ENCODE measurements at regions not wholly inside any gene's neighbourhood (a gene's known extent, or its start where the extent isn't known, plus 50 kb on each side); places are given as distances from the start of the nearest gene placed in this dataset.
"Not testable (repeated sequence)": the region's sequence is repeated elsewhere in the genome, so short reads cannot be mapped to it uniquely, and the experiment has no call there.

DNA sequence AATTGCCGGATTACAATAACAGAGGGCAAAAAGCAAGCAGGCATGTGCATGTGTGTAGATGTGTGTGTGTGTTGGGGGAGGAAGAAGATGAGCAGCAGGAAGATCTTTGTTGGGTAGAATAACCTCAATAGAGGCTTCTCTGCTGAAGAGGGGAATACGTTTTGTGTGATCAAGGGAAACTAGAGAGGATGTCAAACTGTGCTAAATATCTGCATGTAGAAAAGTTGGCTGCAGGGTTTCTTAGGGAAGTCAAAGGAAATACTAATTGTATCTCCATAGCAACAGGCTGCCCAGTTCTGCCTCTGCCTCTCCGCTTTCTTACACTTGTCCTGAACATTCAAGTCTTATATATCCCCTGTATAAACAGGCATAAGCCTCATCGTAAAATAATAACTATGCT is 190.1 kb upstream of the RND3 start:
- no peaks in the 10 kb centered on the region for H3K36me3 ChIP-seq (ENCODE audit: control insufficient read depth in 1 of 2, insufficient read depth in 2 of 2, low read length in 2 of 2)
- H3K9me3 ChIP-seq (ENCODE audit: control insufficient read depth in 1 of 2, low read length in 2 of 2) = no peaks in the 10 kb centered on the region
- H3K4me3 ChIP-seq (ENCODE audit: low read depth in 1 of 2, low read length in 2 of 2) = no peak overlapping the region
- no peak overlapping the region for H3K27ac ChIP-seq (ENCODE audit: low read depth, low read length)
- H3K4me1 ChIP-seq (ENCODE audit: control insufficient read depth in 1 of 2, insufficient read depth in 2 of 2, low read length in 2 of 2) = no peaks in the 10 kb centered on the region
- H3K27me3 ChIP-seq (ENCODE audit: control insufficient read depth in 1 of 2, insufficient read depth in 2 of 2, low read length in 2 of 2) = no peaks in the 10 kb centered on the region
- no peak overlapping the region for H3K9ac ChIP-seq (ENCODE audit: low read depth in 1 of 2, low read length in 2 of 2)

DNA sequence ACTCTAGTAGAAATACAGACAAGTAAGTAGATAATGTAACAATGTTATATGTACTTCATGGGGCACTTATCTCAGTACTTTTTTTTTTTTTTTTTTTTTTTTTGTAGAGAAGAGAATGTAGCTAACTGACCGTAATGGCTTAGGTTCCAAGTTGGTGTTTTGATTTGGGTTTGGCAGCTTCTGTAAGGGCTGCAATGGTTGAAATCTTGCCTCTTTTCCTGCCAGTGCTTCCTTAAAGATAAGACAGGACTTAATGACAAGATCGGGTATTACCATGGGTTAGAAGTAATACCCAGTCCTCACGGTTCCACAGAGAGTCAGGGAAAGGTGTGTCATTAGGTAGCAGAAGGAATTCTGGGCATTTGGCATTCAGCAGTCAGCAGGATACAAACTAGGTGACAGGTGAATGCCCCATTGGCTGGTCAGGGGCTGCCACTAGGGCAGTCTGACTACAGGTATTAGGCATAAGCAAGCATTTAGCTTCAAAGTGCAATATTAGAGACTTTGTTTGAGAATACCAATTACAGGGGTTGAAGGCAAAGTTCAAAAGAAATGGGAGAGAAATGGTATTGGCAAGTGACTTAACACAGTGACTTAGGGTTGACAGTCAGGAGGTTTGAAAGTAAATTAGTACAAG is 189.4 kb upstream of the RND3 start:
- Histone ChIP-seq H3K36me3 (ENCODE audit: control insufficient read depth in 1 of 2, insufficient read depth in 2 of 2, low read length in 2 of 2) (no peaks in the 10 kb centered on the region), H3K9ac (ENCODE audit: low read depth in 1 of 2, low read length in 2 of 2) (no peak overlapping the region), H3K4me3 (ENCODE audit: low read depth in 1 of 2, low read length in 2 of 2) (no peak overlapping the region), H3K4me1 (ENCODE audit: control insufficient read depth in 1 of 2, insufficient read depth in 2 of 2, low read length in 2 of 2) (no peaks in the 10 kb centered on the region), H3K27ac (ENCODE audit: low read depth, low read length) (no peak overlapping the region), H3K9me3 (ENCODE audit: control insufficient read depth in 1 of 2, low read length in 2 of 2) (no peaks in the 10 kb centered on the region), H3K27me3 (ENCODE audit: control insufficient read depth in 1 of 2, insufficient read depth in 2 of 2, low read length in 2 of 2) (no peaks in the 10 kb centered on the region)

DNA sequence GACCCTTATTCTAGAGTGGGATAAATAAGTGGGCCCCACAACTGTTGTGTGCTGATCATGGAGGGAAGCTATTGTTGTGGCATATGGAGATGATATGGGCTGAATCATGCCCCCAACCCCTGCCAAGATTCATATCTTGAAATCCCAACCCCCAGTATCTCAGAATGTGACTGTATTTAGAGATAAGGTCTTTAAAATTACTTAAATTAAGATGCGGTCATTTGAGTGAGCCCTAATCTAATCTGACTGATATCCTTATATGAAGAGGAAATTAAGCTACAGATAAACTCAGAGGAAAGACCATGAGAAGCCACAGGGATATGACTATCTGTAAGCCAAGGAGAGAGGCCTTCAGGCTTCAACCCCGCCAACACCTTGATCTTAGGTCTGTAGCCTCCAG is 188.3 kb upstream of the RND3 start:
- no peaks in the 10 kb centered on the region for H3K36me3 ChIP-seq (ENCODE audit: control insufficient read depth in 1 of 2, insufficient read depth in 2 of 2, low read length in 2 of 2)
- H3K27ac ChIP-seq (ENCODE audit: low read depth, low read length) = no peak overlapping the region
- H3K4me3 ChIP-seq (ENCODE audit: low read depth in 1 of 2, low read length in 2 of 2) = no peak overlapping the region
- no peak overlapping the region for H3K9ac ChIP-seq (ENCODE audit: low read depth in 1 of 2, low read length in 2 of 2)
- H3K9me3 ChIP-seq (ENCODE audit: control insufficient read depth in 1 of 2, low read length in 2 of 2) = no peaks in the 10 kb centered on the region
- no peaks in the 10 kb centered on the region for H3K27me3 ChIP-seq (ENCODE audit: control insufficient read depth in 1 of 2, insufficient read depth in 2 of 2, low read length in 2 of 2)
- no peaks in the 10 kb centered on the region for H3K4me1 ChIP-seq (ENCODE audit: control insufficient read depth in 1 of 2, insufficient read depth in 2 of 2, low read length in 2 of 2)

DNA sequence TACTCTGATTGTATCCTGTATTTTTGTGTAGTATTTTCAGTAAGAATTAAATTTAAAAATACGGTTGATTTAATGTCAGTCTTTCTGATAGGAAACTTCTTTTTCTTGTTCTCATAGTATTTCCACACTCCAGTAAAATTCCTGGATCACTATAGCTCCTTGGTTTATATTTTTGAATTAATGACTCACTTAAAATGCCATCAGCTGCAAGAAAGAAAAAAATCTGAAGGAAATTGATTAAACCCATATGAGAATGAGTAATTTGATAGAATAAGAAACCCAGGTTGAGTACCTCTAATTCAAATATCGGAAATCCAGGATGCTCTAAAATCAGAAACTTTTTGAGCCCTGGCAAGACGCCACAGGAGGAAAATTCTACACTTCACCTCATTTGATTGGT is 186.8 kb upstream of the RND3 start:
- H3K9me3 ChIP-seq (ENCODE audit: control insufficient read depth in 1 of 2, low read length in 2 of 2) = no peaks in the 10 kb centered on the region
- H3K36me3 ChIP-seq (ENCODE audit: control insufficient read depth in 1 of 2, insufficient read depth in 2 of 2, low read length in 2 of 2) = no peaks in the 10 kb centered on the region
- no peaks in the 10 kb centered on the region for H3K4me1 ChIP-seq (ENCODE audit: control insufficient read depth in 1 of 2, insufficient read depth in 2 of 2, low read length in 2 of 2)
- no peaks in the 10 kb centered on the region for H3K27me3 ChIP-seq (ENCODE audit: control insufficient read depth in 1 of 2, insufficient read depth in 2 of 2, low read length in 2 of 2)
- no peak overlapping the region for H3K27ac ChIP-seq (ENCODE audit: low read depth, low read length)
- no peak overlapping the region for H3K4me3 ChIP-seq (ENCODE audit: low read depth in 1 of 2, low read length in 2 of 2)
- H3K9ac ChIP-seq (ENCODE audit: low read depth in 1 of 2, low read length in 2 of 2) = no peak overlapping the region

DNA sequence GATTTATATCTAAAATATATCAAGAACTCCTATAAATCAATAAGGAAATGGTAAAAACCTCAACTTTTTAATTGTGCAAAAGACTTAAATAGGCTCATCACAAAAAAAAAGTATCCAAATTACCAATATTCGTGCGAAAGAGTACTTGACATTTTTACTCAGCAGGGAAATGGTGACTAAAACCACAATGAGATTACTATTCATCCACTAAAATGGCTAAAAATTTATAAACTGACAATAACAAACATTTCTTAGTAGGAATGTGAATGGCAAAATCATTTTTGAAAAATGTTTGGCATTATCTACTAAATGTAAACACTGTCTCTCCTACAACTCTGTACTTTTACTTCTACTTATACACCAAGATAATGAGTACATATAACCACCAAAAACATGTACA is 184.8 kb upstream of the RND3 start:
- H3K36me3 ChIP-seq (ENCODE audit: control insufficient read depth in 1 of 2, insufficient read depth in 2 of 2, low read length in 2 of 2) = no peaks in the 10 kb centered on the region
- H3K4me3 ChIP-seq (ENCODE audit: low read depth in 1 of 2, low read length in 2 of 2) = no peak overlapping the region
- no peaks in the 10 kb centered on the region for H3K9me3 ChIP-seq (ENCODE audit: control insufficient read depth in 1 of 2, low read length in 2 of 2)

DNA sequence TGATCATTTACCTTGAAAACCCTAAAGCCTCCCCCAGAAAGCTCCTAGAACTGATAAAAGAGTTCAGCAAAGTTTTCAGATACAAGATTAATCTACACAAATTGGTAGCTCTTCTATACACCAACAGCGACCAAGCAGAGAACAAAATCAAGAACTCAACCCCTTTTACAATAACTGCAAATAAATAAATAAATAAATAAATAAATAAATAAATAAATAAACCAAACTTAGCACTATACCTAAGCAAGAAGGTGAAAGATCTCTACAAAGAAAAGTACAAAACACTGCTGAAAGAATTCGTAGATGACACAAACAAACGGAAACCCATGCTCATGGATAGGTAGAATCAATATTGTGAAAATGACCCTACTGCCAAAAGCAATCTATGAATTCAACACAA is 182.0 kb upstream of the RND3 start:
- Histone ChIP-seq H3K4me1 (ENCODE audit: control insufficient read depth in 1 of 2, insufficient read depth in 2 of 2, low read length in 2 of 2) (no peaks in the 10 kb centered on the region), H3K27me3 (ENCODE audit: control insufficient read depth in 1 of 2, insufficient read depth in 2 of 2, low read length in 2 of 2) (no peaks in the 10 kb centered on the region), H3K27ac (ENCODE audit: low read depth, low read length) (no peak overlapping the region), H3K36me3 (ENCODE audit: control insufficient read depth in 1 of 2, insufficient read depth in 2 of 2, low read length in 2 of 2) (no peaks in the 10 kb centered on the region), H3K4me3 (ENCODE audit: low read depth in 1 of 2, low read length in 2 of 2) (no peak overlapping the region), H3K9ac (ENCODE audit: low read depth in 1 of 2, low read length in 2 of 2) (no peak overlapping the region), H3K9me3 (ENCODE audit: control insufficient read depth in 1 of 2, low read length in 2 of 2) (no peaks in the 10 kb centered on the region)

More for the DNA sequence above, 184.8 kb upstream of the RND3 start:
- Histone ChIP-seq H3K4me1 (ENCODE audit: control insufficient read depth in 1 of 2, insufficient read depth in 2 of 2, low read length in 2 of 2) (no peaks in the 10 kb centered on the region), H3K9ac (ENCODE audit: low read depth in 1 of 2, low read length in 2 of 2) (no peak overlapping the region), H3K27ac (ENCODE audit: low read depth, low read length) (no peak overlapping the region), H3K27me3 (ENCODE audit: control insufficient read depth in 1 of 2, insufficient read depth in 2 of 2, low read length in 2 of 2) (no peaks in the 10 kb centered on the region)

DNA sequence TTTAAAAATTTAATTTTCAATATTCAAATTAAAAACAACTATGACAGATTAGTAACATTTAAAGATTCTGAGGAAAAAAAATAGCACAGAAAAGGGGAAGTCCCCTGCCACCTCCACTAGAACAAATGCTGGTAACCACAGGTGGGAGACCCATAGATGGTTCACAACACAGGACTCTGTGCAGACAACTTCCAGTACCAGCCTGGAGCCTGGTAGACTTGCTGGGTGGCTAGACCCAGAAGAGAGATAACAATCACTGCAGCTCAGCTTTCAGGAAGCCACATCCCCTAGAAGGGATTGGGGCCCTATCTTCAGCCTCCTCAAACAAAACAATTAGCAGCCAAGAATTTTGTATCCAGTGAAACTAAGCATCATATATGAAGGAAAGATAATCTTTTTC is 179.6 kb upstream of the RND3 start:
- H3K9ac ChIP-seq (ENCODE audit: low read depth in 1 of 2, low read length in 2 of 2); H3K9me3 ChIP-seq (ENCODE audit: control insufficient read depth in 1 of 2, low read length in 2 of 2); H3K4me1 ChIP-seq (ENCODE audit: control insufficient read depth in 1 of 2, insufficient read depth in 2 of 2, low read length in 2 of 2); H3K27ac ChIP-seq (ENCODE audit: low read depth, low read length); H3K36me3 ChIP-seq (ENCODE audit: control insufficient read depth in 1 of 2, insufficient read depth in 2 of 2, low read length in 2 of 2); H3K27me3 ChIP-seq (ENCODE audit: control insufficient read depth in 1 of 2, insufficient read depth in 2 of 2, low read length in 2 of 2); H3K4me3 ChIP-seq (ENCODE audit: low read depth in 1 of 2, low read length in 2 of 2): not testable (repeated sequence)

DNA sequence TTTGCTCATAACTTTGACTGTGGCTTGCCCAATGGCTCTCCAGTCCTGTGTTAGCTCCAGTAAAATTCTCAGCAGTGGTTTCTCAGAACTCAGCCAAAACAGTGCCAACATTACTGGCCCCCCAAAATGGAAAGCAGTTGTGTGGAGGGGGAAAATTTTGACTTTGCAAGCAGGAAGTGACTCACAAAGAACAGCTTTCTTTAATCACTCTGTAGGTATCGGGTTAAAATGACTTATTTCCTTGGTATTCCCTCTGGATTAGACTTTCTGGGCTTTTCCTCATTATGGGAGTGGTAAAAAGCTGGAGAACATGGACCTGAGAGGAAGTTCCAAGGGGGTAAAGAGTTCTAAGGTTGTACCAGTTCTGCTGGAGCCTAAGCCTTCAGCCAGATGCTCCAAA is 175.7 kb upstream of the RND3 start:
- Histone ChIP-seq H3K9me3 (ENCODE audit: control insufficient read depth in 1 of 2, low read length in 2 of 2) (peaks cover 1 to 4% of the 10 kb centered on the region in 2 donors), H3K27ac (ENCODE audit: low read depth, low read length) (no peak overlapping the region), H3K36me3 (ENCODE audit: control insufficient read depth in 1 of 2, insufficient read depth in 2 of 2, low read length in 2 of 2) (no peaks in the 10 kb centered on the region)

DNA sequence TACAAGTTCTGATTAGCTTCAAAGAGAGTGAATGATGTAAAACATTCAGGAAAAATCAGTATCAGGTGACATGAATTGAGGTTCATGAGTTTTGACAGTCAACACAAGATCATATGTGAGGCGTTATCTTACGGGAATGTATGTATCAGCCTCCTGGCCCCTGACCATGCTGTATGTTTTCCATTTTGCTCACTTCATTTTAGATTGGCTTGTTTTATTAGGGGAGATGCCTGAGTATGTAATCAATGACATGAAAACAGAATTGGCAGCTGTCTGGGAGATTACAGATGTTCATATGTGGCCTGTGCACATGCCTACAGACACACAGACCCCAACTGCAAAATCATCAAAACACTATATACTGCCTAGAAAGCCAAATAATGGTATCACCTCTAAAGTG is 168.5 kb upstream of the RND3 start:
- Histone ChIP-seq H3K9ac (ENCODE audit: low read depth in 1 of 2, low read length in 2 of 2) (no peak overlapping the region), H3K36me3 (ENCODE audit: control insufficient read depth in 1 of 2, insufficient read depth in 2 of 2, low read length in 2 of 2) (no peaks in the 10 kb centered on the region), H3K9me3 (ENCODE audit: control insufficient read depth in 1 of 2, low read length in 2 of 2) (peaks cover 0 to 1% of the 10 kb centered on the region in 2 donors), H3K27me3 (ENCODE audit: control insufficient read depth in 1 of 2, insufficient read depth in 2 of 2, low read length in 2 of 2) (no peaks in the 10 kb centered on the region), H3K4me1 (ENCODE audit: control insufficient read depth in 1 of 2, insufficient read depth in 2 of 2, low read length in 2 of 2) (no peaks in the 10 kb centered on the region), H3K4me3 (ENCODE audit: low read depth in 1 of 2, low read length in 2 of 2) (no peak overlapping the region), H3K27ac (ENCODE audit: low read depth, low read length) (no peak overlapping the region)

More for the DNA sequence above, 175.7 kb upstream of the RND3 start:
- Histone ChIP-seq H3K27me3 (ENCODE audit: control insufficient read depth in 1 of 2, insufficient read depth in 2 of 2, low read length in 2 of 2) (no peaks in the 10 kb centered on the region), H3K9ac (ENCODE audit: low read depth in 1 of 2, low read length in 2 of 2) (no peak overlapping the region), H3K4me1 (ENCODE audit: control insufficient read depth in 1 of 2, insufficient read depth in 2 of 2, low read length in 2 of 2) (no peaks in the 10 kb centered on the region), H3K4me3 (ENCODE audit: low read depth in 1 of 2, low read length in 2 of 2) (no peak overlapping the region)

DNA sequence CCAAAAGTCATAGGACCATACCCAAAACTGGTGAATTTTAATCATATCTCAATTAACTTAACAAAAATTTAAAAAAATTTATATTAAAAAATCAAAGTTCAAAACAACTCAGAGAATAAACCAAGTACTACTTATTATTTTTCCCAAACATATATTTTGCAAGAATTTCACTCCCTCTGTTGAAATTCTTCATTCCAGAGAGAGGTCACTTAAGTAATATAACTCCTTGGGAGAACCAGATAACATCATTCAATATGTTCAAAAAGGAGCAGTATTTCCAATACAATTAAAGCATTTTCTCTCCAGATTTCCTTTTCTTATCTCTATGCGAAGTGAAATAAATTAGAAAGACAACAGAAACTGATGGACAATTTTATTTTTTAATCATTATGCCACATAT is 165.9 kb upstream of the RND3 start:
- Histone ChIP-seq H3K9me3 (ENCODE audit: control insufficient read depth in 1 of 2, low read length in 2 of 2) (no peaks in the 10 kb centered on the region), H3K4me3 (ENCODE audit: low read depth in 1 of 2, low read length in 2 of 2) (no peak overlapping the region), H3K27ac (ENCODE audit: low read depth, low read length) (no peak overlapping the region), H3K9ac (ENCODE audit: low read depth in 1 of 2, low read length in 2 of 2) (no peak overlapping the region), H3K27me3 (ENCODE audit: control insufficient read depth in 1 of 2, insufficient read depth in 2 of 2, low read length in 2 of 2) (no peaks in the 10 kb centered on the region), H3K4me1 (ENCODE audit: control insufficient read depth in 1 of 2, insufficient read depth in 2 of 2, low read length in 2 of 2) (no peaks in the 10 kb centered on the region), H3K36me3 (ENCODE audit: control insufficient read depth in 1 of 2, insufficient read depth in 2 of 2, low read length in 2 of 2) (no peaks in the 10 kb centered on the region)

DNA sequence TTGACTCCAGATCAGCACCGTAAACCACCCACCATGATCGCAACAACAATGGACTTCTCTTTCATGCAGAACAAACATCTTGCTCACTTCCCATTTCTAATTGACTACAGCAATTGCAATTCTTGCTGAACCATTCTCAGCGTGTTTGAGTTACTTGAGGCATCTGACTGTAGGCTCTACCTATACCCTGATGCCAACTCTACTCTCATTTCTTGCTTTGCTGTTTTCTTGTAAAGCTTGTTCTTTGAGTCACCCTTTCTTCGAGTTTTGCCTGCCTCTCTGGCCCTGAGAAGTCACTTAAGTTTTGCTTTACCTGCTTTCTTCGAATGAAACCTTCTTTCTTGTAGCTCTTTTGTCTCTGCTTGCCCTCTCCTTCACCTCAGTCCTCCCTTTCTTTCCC is 160.5 kb upstream of the RND3 start:
- Histone ChIP-seq H3K36me3 (ENCODE audit: control insufficient read depth in 1 of 2, insufficient read depth in 2 of 2, low read length in 2 of 2) (no peaks in the 10 kb centered on the region), H3K27ac (ENCODE audit: low read depth, low read length) (no peak overlapping the region), H3K27me3 (ENCODE audit: control insufficient read depth in 1 of 2, insufficient read depth in 2 of 2, low read length in 2 of 2) (no peaks in the 10 kb centered on the region), H3K4me3 (ENCODE audit: low read depth in 1 of 2, low read length in 2 of 2) (no peak overlapping the region), H3K4me1 (ENCODE audit: control insufficient read depth in 1 of 2, insufficient read depth in 2 of 2, low read length in 2 of 2) (no peaks in the 10 kb centered on the region), H3K9ac (ENCODE audit: low read depth in 1 of 2, low read length in 2 of 2) (no peak overlapping the region), H3K9me3 (ENCODE audit: control insufficient read depth in 1 of 2, low read length in 2 of 2) (no peaks in the 10 kb centered on the region)
